IMR-90 (cell line): ENCODE measurements at regions not wholly inside any gene's neighbourhood (a gene's known extent, or its start where the extent isn't known, plus 50 kb on each side); places are given as distances from the start of the nearest gene placed in this dataset.

ENCODE experiments used
- ATAC-seq: fragments of 200-7000 bp; cut with Tn5 transposase; 2 replicates; pipeline ENCODE4 v1.9.1; 2020; ENCODE audit warnings: low read depth, mild to moderate bottlenecking, moderate library complexity
- BruUV-seq: library from RNA; stranded (reverse); fragments of 400-500 nt; replicated peaks from 2 replicates; lab custom pipeline; 2021; lab: Mats Ljungman, UMichigan
- CTCF ChIA-PET: fragments of 300-600 bp; formaldehyde crosslinking; extraction: SDS; loops from one replicate; lab custom pipeline; 2021; ENCODE audit warnings: antibody characterized with exemption; lab: Yijun Ruan, JAX
- POLR2A ChIA-PET: fragments of 300-600 bp; sonication (Branson Sonifier 250); formaldehyde crosslinking; loops from one replicate; lab custom pipeline; 2022; ENCODE audit warnings: antibody characterized with exemption; ENCODE audit not compliant: unreplicated experiment; lab: Charles Lee
- DNase-seq: peaks from one replicate; pipeline ENCODE4 v3.0.0; 2013
- H2AFZ ChIP-seq: replicated peaks from 2 replicates; pipeline ENCODE3; 2013; ENCODE audit warnings: low read length, mild to moderate bottlenecking; ENCODE audit not compliant: poor library complexity
- H2AK5ac ChIP-seq: 2 replicates; pipeline ENCODE4 v1.6.1; 2013; ENCODE audit warnings: low read depth, low read length, inconsistent platforms
- H2AK9ac ChIP-seq: replicated peaks from 2 replicates; pipeline ENCODE3; 2013; ENCODE audit warnings: mild to moderate bottlenecking, low read depth, low read length, moderate library complexity; ENCODE audit not compliant: poor library complexity
- H2BK120ac ChIP-seq: 2 replicates; pipeline ENCODE4 v1.6.1; 2013; ENCODE audit warnings: low read depth, low read length, inconsistent platforms
- H2BK15ac ChIP-seq: 3 replicates; pipeline ENCODE4 v1.6.1; 2013; ENCODE audit warnings: low read depth, low read length, inconsistent platforms
- H2BK20ac ChIP-seq: 2 replicates; pipeline ENCODE4 v1.6.1; 2013; ENCODE audit warnings: low read depth, mild to moderate bottlenecking, inconsistent platforms, low read length, moderate library complexity
- H2BK5ac ChIP-seq: 2 replicates; pipeline ENCODE4 v1.6.1; 2013; ENCODE audit warnings: mild to moderate bottlenecking, low read depth, low read length, inconsistent platforms; ENCODE audit not compliant: poor library complexity, severe bottlenecking
- H3K14ac ChIP-seq: replicated peaks from 2 replicates; pipeline ENCODE4 v1.6.1; 2013; ENCODE audit warnings: low read depth, low read length, inconsistent platforms
- H3K18ac ChIP-seq: 2 replicates; pipeline ENCODE4 v1.6.1; 2013; ENCODE audit warnings: low read depth, low read length, control low read depth
- H3K23ac ChIP-seq: 2 replicates; pipeline ENCODE4 v1.6.1; 2013; ENCODE audit warnings: low read depth, low read length, inconsistent platforms
- H3K27ac ChIP-seq: 2 replicates; pipeline ENCODE4 v1.5.1; 2013; ENCODE audit warnings: mild to moderate bottlenecking, control low read depth, low read length; ENCODE audit not compliant: insufficient read depth
- H3K27me3 ChIP-seq: 2 replicates; pipeline ENCODE4 v1.6.1; 2013; ENCODE audit warnings: low read length; ENCODE audit not compliant: control insufficient read depth, insufficient read depth
- H3K36me3 ChIP-seq: 2 replicates; pipeline ENCODE4 v1.6.1; 2013; ENCODE audit warnings: low read length, mixed read lengths; ENCODE audit not compliant: control insufficient read depth, insufficient read depth
- H3K4ac ChIP-seq: 2 replicates; pipeline ENCODE4 v1.6.1; 2013; ENCODE audit warnings: low read depth, low read length, inconsistent platforms
- H3K4me1 ChIP-seq: 2 replicates; pipeline ENCODE4 v1.6.1; 2013; ENCODE audit warnings: low read length, mixed read lengths; ENCODE audit not compliant: control insufficient read depth, insufficient read depth
- H3K4me2 ChIP-seq: 2 replicates; pipeline ENCODE4 v1.6.1; 2013; ENCODE audit warnings: low read depth, mild to moderate bottlenecking, control low read depth, low read length, moderate library complexity
- H3K4me3 ChIP-seq: 2 replicates; pipeline ENCODE4 v1.5.1; 2013; ENCODE audit warnings: low read depth, mild to moderate bottlenecking, control low read depth, low read length, moderate library complexity; ENCODE audit not compliant: insufficient read depth
- H3K56ac ChIP-seq: 2 replicates; pipeline ENCODE4 v1.6.1; 2013; ENCODE audit warnings: low read length, inconsistent platforms; ENCODE audit not compliant: insufficient read depth; ENCODE audit errors: extremely low read depth
- H3K79me1 ChIP-seq, 2 experiments: 2 replicates each; pipeline ENCODE4 v1.6.1; 2013; ENCODE audit warnings: low read length in 2 of 2, inconsistent platforms in 1 of 2, low read depth in 1 of 2
- H3K9ac ChIP-seq: 2 replicates; pipeline ENCODE4 v1.6.1; 2013; ENCODE audit warnings: low read depth, low read length, control low read depth
- H3K9me1 ChIP-seq: 2 replicates; pipeline ENCODE4 v1.6.1; 2013; ENCODE audit warnings: low read length, inconsistent platforms; ENCODE audit not compliant: insufficient read depth
- H3K9me3 ChIP-seq: 2 replicates; pipeline ENCODE4 v1.6.1; 2013; ENCODE audit warnings: low read length; ENCODE audit not compliant: control insufficient read depth, insufficient read depth
- H4K20me1 ChIP-seq: 2 replicates; pipeline ENCODE4 v1.6.1; 2013; ENCODE audit warnings: low read length, inconsistent platforms; ENCODE audit not compliant: insufficient read depth
- H4K5ac ChIP-seq: 2 replicates; pipeline ENCODE4 v1.6.1; 2013; ENCODE audit warnings: mild to moderate bottlenecking, low read depth, low read length, control low read depth
- H4K8ac ChIP-seq, 2 experiments: 2 replicates each; pipeline ENCODE4 v1.6.1; 2013; ENCODE audit warnings: low read depth in 2 of 2, low read length in 2 of 2, control low read depth in 1 of 2, inconsistent platforms in 1 of 2
- H4K91ac ChIP-seq: 2 replicates; pipeline ENCODE4 v1.6.1; 2013; ENCODE audit warnings: low read depth, low read length, inconsistent platforms; ENCODE audit not compliant: insufficient read depth
- ELK1 ChIP-seq: fragments of 150-350 bp; IDR thresholded peaks from 2 replicates; pipeline ENCODE4 v1.6.1; 2016; ENCODE audit warnings: low read depth, mild to moderate bottlenecking, low read length, moderate library complexity, borderline replicate concordance
- POLR2A ChIP-seq: IDR thresholded peaks from 2 replicates; pipeline ENCODE4 v1.6.1; 2012; ENCODE audit warnings: mild to moderate bottlenecking, low read depth, low read length
- RAD21 ChIP-seq: IDR thresholded peaks from 2 replicates; pipeline ENCODE4 v1.6.1; 2012; ENCODE audit warnings: low read length, improper control_type of control experiment
- RFX5 ChIP-seq: IDR thresholded peaks from 2 replicates; pipeline ENCODE4 v1.8.0; 2012; ENCODE audit warnings: low read depth, mild to moderate bottlenecking, low read length, moderate library complexity
- WGBS, 2 experiments: methylation state at CpG; one replicate each; pipeline versions ENCODE4 v1.1.5 to v1.1.7; 2013; ENCODE audit warnings: missing lambda C conversion rate in 2 of 2; ENCODE audit not compliant: insufficient read length in 1 of 2; ENCODE audit errors: extremely low coverage in 2 of 2; 5-methylcytosine and 5-hydroxymethylcytosine counted together
- dilution Hi-C: fragments of 300-500 bp; cut with HindIII; formaldehyde crosslinking; loops from one replicate; pipeline ENCODE4 v1.14.3; 2018; ENCODE audit warnings: low sequenced_read_pairs; ENCODE audit not compliant: unreplicated experiment
- in situ Hi-C: fragments of 300-500 bp; cut with MboI; formaldehyde crosslinking; loops from 3 replicates; pipeline ENCODE4 v1.14.3; 2019; ENCODE audit warnings: low sequenced_read_pairs, inconsistent platforms, mixed read lengths
- intact Hi-C: fragments of 100-400 bp; cut with micrococcal nuclease; formaldehyde crosslinking; loops from 2 replicates; pipeline ENCODE4 v1.10.0; 2022

DNA sequence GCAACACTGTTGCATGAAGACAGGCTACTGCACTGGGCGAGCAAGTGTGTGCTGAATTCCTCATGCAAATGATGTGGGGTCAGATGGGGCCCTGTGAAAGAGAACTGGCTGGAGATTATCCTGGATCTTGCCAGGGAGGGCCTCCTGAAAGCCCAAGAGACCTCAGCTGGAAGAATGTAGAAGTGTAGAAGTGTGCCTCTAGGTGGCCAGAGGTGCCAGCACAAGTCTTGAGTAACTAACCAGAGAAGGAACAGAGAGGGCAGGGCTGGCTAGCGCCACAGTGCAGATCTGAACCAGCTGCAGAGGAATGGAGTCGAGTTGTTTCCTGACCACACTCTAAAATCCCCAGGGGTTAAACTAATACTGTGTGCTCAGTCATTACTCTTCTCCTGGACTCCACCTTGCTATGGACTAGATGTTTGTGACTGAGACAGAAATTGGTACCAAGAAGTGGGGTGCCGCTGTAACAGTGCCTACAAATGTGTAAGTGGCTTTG, 399.3 kb downstream of the LRATD1 start:
- H3K9me1 ChIP-seq, result no peaks in the 10 kb centered on the region
- H2BK15ac ChIP-seq, result no peak overlapping the region
- no peak overlapping the region for H3K4ac ChIP-seq
- no peak overlapping the region for H2BK120ac ChIP-seq
- H3K4me3 ChIP-seq, result no peak overlapping the region
- no peak overlapping the region for H2AFZ ChIP-seq
- no peak overlapping the region for H3K23ac ChIP-seq
- no peak for TF ChIP-seq POLR2A
- TF ChIP-seq RAD21, result no peak
- TF ChIP-seq RFX5, result no peak
- no peak for TF ChIP-seq ELK1
- no peaks in the 10 kb centered on the region; the same call in 1 of the 2 replicates for H3K27me3 ChIP-seq
- no peak; the same call in 1 of the 2 replicates for ATAC-seq
- no peak overlapping the region for H3K14ac ChIP-seq
- no peaks in the 10 kb centered on the region for H4K20me1 ChIP-seq
- 17% methylated on average over 1 of the region's 4 CpGs; no CpG with 5 or more reads in 1 of the 2 experiments for WGBS, 2 experiments
- no peak overlapping the region for H4K8ac ChIP-seq
- H3K9me3 ChIP-seq, result no peaks in the 10 kb centered on the region
- POLR2A ChIA-PET, result no interaction called here
- BruUV-seq, result no TSS peak
- no peak overlapping the region for H4K91ac ChIP-seq
- intact Hi-C loops, result no loop called here
- no peak overlapping the region for H2AK9ac ChIP-seq
- H4K5ac ChIP-seq, result no peak overlapping the region
- dilution Hi-C loops, result no loop called here
- H2BK20ac ChIP-seq, result no peak overlapping the region
- no peaks in the 10 kb centered on the region for H3K36me3 ChIP-seq
- H2AK5ac ChIP-seq, result no peak overlapping the region
- no peak overlapping the region for H3K9ac ChIP-seq
- H2BK5ac ChIP-seq, result no peak overlapping the region
- no peak overlapping the region for H3K18ac ChIP-seq
- H3K56ac ChIP-seq, result no peak overlapping the region
- no peak overlapping the region for H3K27ac ChIP-seq
- CTCF ChIA-PET, result no interaction called here
- in situ Hi-C loops, result loop anchor here (25.0 kb wide), 1 partner anchor 556 kb away; the partner anchor contains the start of gene DDX1
- no peaks in the 10 kb centered on the region for H3K79me1 ChIP-seq
- H3K4me1 ChIP-seq, result no peaks in the 10 kb centered on the region
- DNase-seq, result no peak
- H3K4me2 ChIP-seq, result no peak overlapping the region
